Psoas muscle (tissue), 7 donors: ENCODE measurements at regions not wholly inside any gene's neighbourhood (a gene's known extent, or its start where the extent isn't known, plus 50 kb on each side); places are given as distances from the start of the nearest gene placed in this dataset.

Experiments
- ATAC-seq, 4 donors: fragments of 200-7000 bp; cut with Tn5 transposase; one replicate each; pipeline ENCODE4 v1.9.1; 2020; ENCODE audit warnings: moderate library complexity in 3 of 4, mild to moderate bottlenecking in 2 of 4
- DNase-seq, 2 donors: peaks; one replicate each; pipeline ENCODE4 v3.0.0-alpha.2; 2020
- H3K27ac ChIP-seq: fragments of 200-600 bp; one replicate; pipeline ENCODE4 v1.8.0; 2022
- H3K27me3 ChIP-seq, 3 donors: fragments of 200-600 bp in 1 of 3; one replicate each; pipeline versions ENCODE4 v1.6.1 to v1.8.0; 2013 to 2022; ENCODE audit warnings: low read length in 2 of 3, mild to moderate bottlenecking in 2 of 3, moderate library complexity in 1 of 3; ENCODE audit not compliant: insufficient read depth in 3 of 3
- H3K36me3 ChIP-seq, 2 donors: fragments of 200-600 bp in 1 of 2; one replicate each; pipeline versions ENCODE4 v1.6.1 to v1.8.0; 2013 to 2022; ENCODE audit warnings: low read depth in 1 of 2, mild to moderate bottlenecking in 1 of 2, moderate library complexity in 1 of 2; ENCODE audit not compliant: insufficient read depth in 1 of 2
- H3K4me1 ChIP-seq: fragments of 200-600 bp; one replicate; pipeline ENCODE4 v1.8.0; 2022
- H3K4me3 ChIP-seq: fragments of 200-600 bp; one replicate; pipeline ENCODE4 v1.8.0; 2022; ENCODE audit warnings: mild to moderate bottlenecking
- H3K9me3 ChIP-seq: fragments of 200-600 bp; one replicate; pipeline ENCODE4 v1.8.0; 2022
- CTCF ChIP-seq: fragments of 200-600 bp; IDR thresholded peaks from one replicate; pipeline ENCODE4 v1.8.0; 2022; ENCODE audit warnings: antibody characterized with exemption
- WGBS, 3 donors: extraction: QIAGEN DNeasy Blood & Tissue Kit; methylation state at CpG; one replicate each; pipeline versions ENCODE4 v1.1.6 to v1.1.7; 2013; 5-methylcytosine and 5-hydroxymethylcytosine counted together
- intact Hi-C, 2 donors: fragments of 100-400 bp; cut with DNase I; formaldehyde crosslinking; loops; one replicate each; pipeline versions ENCODE4 v1.11.0 to v1.14.2; 2022
- donor health status: healthy with polysubstance abuse.
- donor health status: DM: no; HTN: no; CAD: no; lungs with moderate emphysema.
- donor health status: Bipolar disorder and iron deficiency.
- donor health status: healthy.
- donor health status: DM: yes; HTN: yes; CAD: no.
- donor health status: DM: no; HTN: no; CAD: no.
- donor health status: DM: yes; HTN: yes; CAD: no.

DNA sequence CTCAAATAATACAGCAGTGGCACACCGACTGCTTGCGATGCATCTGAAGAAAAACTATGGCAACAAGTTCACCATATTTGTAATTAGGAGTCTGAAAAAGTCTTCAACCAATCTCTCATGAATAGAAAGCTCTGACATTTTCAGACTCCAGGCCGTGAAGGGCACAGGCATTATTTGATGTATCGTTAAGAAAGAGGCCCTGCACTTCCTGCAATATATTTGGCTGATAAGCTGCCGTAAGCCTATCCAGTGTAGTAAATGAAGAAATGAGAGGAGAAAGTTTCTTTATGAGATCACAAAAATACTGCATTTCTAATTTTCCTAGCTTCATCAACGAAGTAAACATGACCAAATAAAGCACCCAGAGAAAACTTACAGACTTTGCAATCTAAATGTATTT, 613.8 kb upstream of the TECRL start:
- Histone ChIP-seq H3K36me3 (no peaks in the 10 kb centered on the region), H3K4me3 (peak overlapping the region; percentile 44), H3K4me1 (no peaks in the 10 kb centered on the region), H3K27me3 (no peaks in the 10 kb centered on the region), H3K27ac (no peak overlapping the region), H3K9me3 (no peaks in the 10 kb centered on the region)
- intact Hi-C loops, result no loop called here
- ATAC-seq (peak in 2 of 4 donors; percentile 38 to 54), DNase-seq (no peak)
- no peak for TF ChIP-seq CTCF
- WGBS, 3 donors, result 32 to 39% (median 36%) methylated on average over 6 of the region's 6 CpGs

DNA sequence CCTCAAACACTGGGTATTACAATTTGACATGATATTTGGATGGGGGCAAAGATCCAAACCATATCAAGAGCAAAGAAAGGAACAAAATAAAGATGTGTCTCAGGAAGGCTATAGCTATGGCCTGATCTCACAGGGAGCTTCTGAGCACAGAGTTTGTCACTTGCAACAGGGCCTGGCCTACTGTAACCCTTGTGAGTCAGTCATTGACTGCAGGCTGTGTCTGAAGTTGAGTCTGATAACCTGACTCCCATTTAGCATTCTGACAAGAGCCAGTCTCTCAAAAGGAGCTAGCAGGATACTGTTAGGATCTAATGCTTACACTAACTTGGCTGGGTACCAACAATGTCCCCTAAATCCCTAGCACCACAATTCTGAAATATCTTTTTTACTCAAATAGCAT, 612.5 kb upstream of the TECRL start:
- H3K4me1 ChIP-seq, result no peaks in the 10 kb centered on the region
- DNase-seq, result no peak
- H3K9me3 ChIP-seq, result no peaks in the 10 kb centered on the region
- TF ChIP-seq CTCF, result no peak
- no peaks in the 10 kb centered on the region for H3K36me3 ChIP-seq
- intact Hi-C loops, result no loop called here
- H3K4me3 ChIP-seq, result no peak overlapping the region
- peak; percentile 46 to 88 (median 83) for ATAC-seq
- H3K27me3 ChIP-seq, result no peaks in the 10 kb centered on the region
- no peak overlapping the region for H3K27ac ChIP-seq

DNA sequence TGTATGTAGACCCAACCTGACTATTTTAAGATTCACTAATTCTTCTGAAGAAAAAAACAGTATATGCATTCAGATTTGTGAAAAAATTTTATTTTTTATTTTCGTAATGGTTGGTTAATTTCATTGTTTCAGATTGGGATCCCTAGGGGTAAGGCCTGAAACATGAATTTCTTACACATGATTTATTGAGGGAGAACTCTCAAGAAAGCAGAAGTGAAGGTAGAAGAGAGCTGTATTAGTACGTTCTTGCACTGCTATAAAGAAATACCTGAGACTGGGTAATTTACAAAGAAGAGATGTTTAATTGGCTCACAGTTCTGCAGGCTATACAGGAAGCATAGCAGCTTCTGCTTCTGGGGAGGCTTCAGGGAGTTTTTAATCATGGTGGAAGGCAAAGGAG, 611.9 kb upstream of the TECRL start:
- H3K36me3 ChIP-seq, result no peaks in the 10 kb centered on the region
- 72 to 76% (median 76%) methylated on average over 2 of the region's 2 CpGs for WGBS, 3 donors
- H3K4me1 ChIP-seq, result no peaks in the 10 kb centered on the region
- DNase-seq (no peak), ATAC-seq (no peak)
- no peak overlapping the region for H3K4me3 ChIP-seq
- intact Hi-C loops, result no loop called here
- H3K9me3 ChIP-seq, result no peaks in the 10 kb centered on the region
- TF ChIP-seq CTCF, result no peak
- no peaks in the 10 kb centered on the region for H3K27me3 ChIP-seq
- no peak overlapping the region for H3K27ac ChIP-seq

GRCh38 chr4:65019775-65020174, 610.5 kb upstream of the TECRL start:
- Histone ChIP-seq H3K27me3 (no peaks in the 10 kb centered on the region), H3K4me3 (no peak overlapping the region), H3K27ac (no peak overlapping the region), H3K4me1 (no peaks in the 10 kb centered on the region), H3K9me3 (no peaks in the 10 kb centered on the region), H3K36me3 (no peaks in the 10 kb centered on the region)
- ATAC-seq (no peak), DNase-seq (no peak)
- intact Hi-C loops, result no loop called here
- 50 to 70% (median 55%) methylated on average over 3 of the region's 3 CpGs for WGBS, 3 donors
- no peak for TF ChIP-seq CTCF

- TF ChIP-seq CTCF, result no peak
Measured at GRCh38 chr4:65018313-65018712, 609.1 kb upstream of the TECRL start.

More at GRCh38 chr4:65018313-65018712, 609.1 kb upstream of the TECRL start:
- 81 to 96% (median 86%) methylated on average over 1 of the region's 1 CpG for WGBS, 3 donors
- ATAC-seq (no peak), DNase-seq (no peak)
- H3K4me1 ChIP-seq, result no peaks in the 10 kb centered on the region
- H3K27me3 ChIP-seq, result no peaks in the 10 kb centered on the region
- H3K4me3 ChIP-seq, result no peak overlapping the region
- no peaks in the 10 kb centered on the region for H3K36me3 ChIP-seq
- no peaks in the 10 kb centered on the region for H3K9me3 ChIP-seq
- H3K27ac ChIP-seq, result no peak overlapping the region
- intact Hi-C loops, result no loop called here
